LNCaP clone FGC (cell line): ENCODE measurements at regions not wholly inside any gene's neighbourhood (a gene's known extent, or its start where the extent isn't known, plus 50 kb on each side); places are given as distances from the start of the nearest gene placed in this dataset.
"Not testable (repeated sequence)": the region's sequence is repeated elsewhere in the genome, so short reads cannot be mapped to it uniquely, and the experiment has no call there.

ENCODE experiments used
- DNase-seq: peaks from one replicate; pipeline ENCODE4 v3.0.0-alpha.2; 2011; ENCODE audit warnings: low read depth
- H3K4me3 ChIP-seq: 2 replicates; pipeline ENCODE4 v1.5.1; 2011; ENCODE audit warnings: mild to moderate bottlenecking, low read depth, low read length, control low read depth
- TF ChIP-seq, protein P1 (sequence below): IDR thresholded peaks from 2 replicates; pipeline ENCODE4 v1.5.1; 2012; ENCODE audit warnings: mild to moderate bottlenecking; ENCODE audit not compliant: control insufficient read depth, insufficient read depth; ENCODE audit errors: extremely low read depth

DNA sequence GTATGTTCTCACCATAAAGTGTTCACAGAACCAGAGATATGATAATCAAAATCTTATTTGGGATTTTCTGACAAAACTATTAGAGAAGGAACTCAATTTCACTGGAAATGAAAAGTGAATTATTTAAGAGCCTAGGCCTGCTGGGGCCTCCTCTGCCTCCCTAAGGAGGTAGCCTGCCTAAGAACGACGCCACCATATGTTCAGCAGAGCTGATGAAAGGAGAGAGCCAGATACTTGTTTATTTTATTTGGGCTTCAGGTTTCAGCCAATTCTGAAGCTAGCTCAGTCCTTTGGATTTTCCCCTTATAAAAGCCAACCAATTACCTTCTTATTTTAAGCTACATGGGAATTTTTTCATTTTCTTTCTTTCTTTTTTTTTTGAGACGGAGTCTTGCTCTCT, 433.1 kb upstream of the MAP2 start:
- TF ChIP-seq, protein P1, sequence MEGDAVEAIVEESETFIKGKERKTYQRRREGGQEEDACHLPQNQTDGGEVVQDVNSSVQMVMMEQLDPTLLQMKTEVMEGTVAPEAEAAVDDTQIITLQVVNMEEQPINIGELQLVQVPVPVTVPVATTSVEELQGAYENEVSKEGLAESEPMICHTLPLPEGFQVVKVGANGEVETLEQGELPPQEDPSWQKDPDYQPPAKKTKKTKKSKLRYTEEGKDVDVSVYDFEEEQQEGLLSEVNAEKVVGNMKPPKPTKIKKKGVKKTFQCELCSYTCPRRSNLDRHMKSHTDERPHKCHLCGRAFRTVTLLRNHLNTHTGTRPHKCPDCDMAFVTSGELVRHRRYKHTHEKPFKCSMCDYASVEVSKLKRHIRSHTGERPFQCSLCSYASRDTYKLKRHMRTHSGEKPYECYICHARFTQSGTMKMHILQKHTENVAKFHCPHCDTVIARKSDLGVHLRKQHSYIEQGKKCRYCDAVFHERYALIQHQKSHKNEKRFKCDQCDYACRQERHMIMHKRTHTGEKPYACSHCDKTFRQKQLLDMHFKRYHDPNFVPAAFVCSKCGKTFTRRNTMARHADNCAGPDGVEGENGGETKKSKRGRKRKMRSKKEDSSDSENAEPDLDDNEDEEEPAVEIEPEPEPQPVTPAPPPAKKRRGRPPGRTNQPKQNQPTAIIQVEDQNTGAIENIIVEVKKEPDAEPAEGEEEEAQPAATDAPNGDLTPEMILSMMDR: no peak
- no peak for DNase-seq
- H3K4me3 ChIP-seq: no peak overlapping the region

DNA sequence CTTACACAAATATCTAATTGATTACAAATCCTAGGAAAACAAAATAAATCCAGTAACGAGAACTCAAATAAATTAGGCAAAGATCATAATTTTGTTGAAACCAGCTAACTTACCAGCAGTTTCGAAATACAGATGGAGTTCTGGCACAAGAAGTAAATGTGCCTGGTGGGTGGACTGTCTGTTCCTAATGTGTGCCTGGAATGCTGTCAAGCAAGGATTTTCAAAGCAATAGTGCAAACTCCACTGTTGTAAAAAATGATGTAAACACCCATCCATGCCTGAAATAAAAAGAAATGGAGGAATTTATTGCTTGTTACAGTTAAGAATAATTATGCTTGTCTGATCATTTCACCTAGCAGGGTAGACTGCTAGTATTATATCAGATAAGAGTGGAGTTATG, 423.9 kb upstream of the MAP2 start:
- H3K4me3 ChIP-seq: no peak overlapping the region
- TF ChIP-seq, protein P1: no peak
- no peak for DNase-seq

DNA sequence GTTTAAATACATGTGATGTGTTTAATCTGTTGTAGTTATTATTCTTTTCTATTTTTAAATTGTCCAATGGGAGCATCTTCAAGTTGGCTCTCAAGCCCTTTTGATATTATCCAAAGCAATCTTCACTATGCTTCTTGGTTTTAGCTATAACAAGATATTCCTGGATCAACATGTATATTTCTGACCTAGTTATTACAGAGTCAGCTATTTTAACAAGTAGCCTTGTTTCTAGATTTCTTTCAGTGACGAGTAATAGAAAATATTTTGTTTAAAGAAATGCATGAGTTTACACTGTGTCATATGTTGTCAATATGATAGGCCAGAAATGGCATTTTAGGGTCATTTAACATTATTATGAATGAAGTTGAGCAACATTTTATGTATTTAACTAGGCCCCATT, 421.8 kb upstream of the MAP2 start:
- no peak for DNase-seq
- H3K4me3 ChIP-seq: no peak overlapping the region
- TF ChIP-seq, protein P1: no peak

DNA sequence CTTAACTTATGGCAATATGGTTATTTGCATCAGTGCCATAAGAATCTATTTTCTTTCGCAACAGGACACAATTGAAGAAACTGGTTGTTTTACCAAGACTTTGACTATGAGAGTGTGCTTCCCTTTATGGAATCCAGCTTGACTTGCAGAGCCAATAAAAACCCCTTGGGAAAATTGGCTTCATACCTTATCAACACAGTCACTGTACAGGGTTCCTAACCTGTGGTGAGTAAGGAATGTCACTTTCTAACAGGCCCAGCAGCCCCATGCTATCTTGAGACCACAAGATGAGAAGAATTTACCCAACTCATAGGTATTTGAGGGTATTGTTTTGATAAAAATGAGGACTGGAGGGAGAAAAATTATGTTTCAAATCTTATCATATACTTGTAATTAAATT, 418.5 kb upstream of the MAP2 start:
- no peak for DNase-seq
- TF ChIP-seq, protein P1: no peak
- H3K4me3 ChIP-seq: no peak overlapping the region

DNA sequence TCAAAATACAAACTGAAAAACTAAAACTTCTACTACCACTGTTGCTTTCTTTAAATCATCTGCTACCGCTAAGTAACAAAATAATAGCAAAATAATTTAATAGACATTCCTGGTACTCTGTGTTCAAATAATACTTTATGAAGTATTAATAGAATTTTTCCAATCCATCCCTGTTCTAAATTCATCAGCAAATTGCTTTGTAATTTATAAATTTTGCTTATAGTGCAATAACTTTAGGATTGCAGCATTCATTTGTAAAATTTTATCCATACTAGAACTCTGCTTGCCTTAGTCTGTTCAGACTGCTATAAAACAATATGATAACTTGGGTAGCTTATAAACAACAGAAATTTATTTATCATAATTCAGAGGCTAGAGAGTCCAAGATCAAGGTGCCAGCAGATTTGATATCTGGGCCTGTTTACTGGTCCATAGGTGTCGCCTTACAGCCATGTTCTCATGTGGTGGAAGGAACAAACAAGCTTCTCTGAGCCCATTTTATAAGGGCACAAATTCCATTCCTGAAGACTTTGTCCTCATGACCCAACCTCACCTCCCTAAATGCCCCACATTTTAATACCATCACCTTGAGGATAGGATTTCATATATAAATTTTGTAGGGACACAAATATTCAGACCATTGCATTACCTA, 415.1 kb upstream of the MAP2 start:
- TF ChIP-seq, protein P1: peak; percentile 18; the same call in 1 of the 2 replicates
- no peak overlapping the region for H3K4me3 ChIP-seq
- no peak for DNase-seq

DNA sequence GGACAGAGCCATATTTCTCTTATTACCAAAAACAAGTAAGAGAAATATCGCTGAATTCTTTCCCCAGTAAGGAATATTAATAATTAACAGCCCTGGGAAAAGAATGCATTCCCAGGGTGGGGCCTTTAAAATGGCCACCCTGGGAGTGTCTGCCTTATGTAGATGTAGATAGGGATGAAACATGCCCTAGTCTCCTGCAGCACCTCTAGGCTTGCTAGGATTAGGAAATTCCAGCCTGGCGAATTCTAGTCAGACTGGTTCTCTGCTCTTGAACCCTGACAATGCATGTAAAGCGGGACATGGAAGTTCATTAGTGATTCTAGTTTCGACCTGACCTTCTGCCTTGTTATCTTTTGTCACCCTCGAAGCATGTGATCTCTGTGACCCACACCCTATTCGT, 405.2 kb upstream of the MAP2 start:
- H3K4me3 ChIP-seq, DNase-seq: not testable (repeated sequence)

DNA sequence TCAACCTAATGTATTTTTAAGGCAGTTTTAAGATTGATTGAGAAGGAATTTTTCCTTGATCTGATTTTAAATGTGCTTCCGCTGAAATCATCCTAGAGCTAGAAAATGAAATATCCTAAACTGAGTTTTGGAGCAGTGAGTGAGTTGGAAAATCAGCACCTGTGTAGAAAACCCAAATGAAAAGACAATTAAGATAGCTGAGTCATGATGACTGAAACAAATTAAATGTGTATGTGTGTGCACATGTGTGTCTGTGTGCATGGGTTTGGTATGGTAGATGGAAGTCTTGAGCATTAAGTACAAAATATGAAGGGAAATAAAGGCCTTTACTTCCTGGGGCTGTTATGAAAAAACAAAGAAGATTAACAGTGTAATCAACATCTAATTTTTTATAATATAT, 394.6 kb upstream of the MAP2 start:
- TF ChIP-seq, protein P1: no peak
- no peak overlapping the region for H3K4me3 ChIP-seq
- DNase-seq: no peak
